Spinal cord (tissue), 9 donors: ENCODE measurements at regions not wholly inside any gene's neighbourhood (a gene's known extent, or its start where the extent isn't known, plus 50 kb on each side); places are given as distances from the start of the nearest gene placed in this dataset.

Source experiments
- DNase-seq, 6 donors: peaks; one replicate each; pipeline versions ENCODE4 v3.0.0 to v3.0.0-alpha.2; 2013 to 2015; ENCODE audit warnings: low spot score in 6 of 6, low read depth in 4 of 6
- H3K27ac ChIP-seq: one replicate; pipeline ENCODE4 v1.5.1; 2013; ENCODE audit warnings: low read depth, low read length, control low read depth
- H3K27me3 ChIP-seq: one replicate; pipeline ENCODE4 v1.6.1; 2013; ENCODE audit warnings: low read length; ENCODE audit not compliant: control insufficient read depth, insufficient read depth
- H3K36me3 ChIP-seq: one replicate; pipeline ENCODE4 v1.6.1; 2013; ENCODE audit warnings: low read length; ENCODE audit not compliant: control insufficient read depth, insufficient read depth
- H3K4me1 ChIP-seq: one replicate; pipeline ENCODE4 v1.6.1; 2013; ENCODE audit warnings: low read length; ENCODE audit not compliant: control insufficient read depth, insufficient read depth
- H3K4me3 ChIP-seq: one replicate; pipeline ENCODE4 v1.5.1; 2013; ENCODE audit warnings: low read depth, low read length, control low read depth
- H3K9me3 ChIP-seq: one replicate; pipeline ENCODE4 v1.6.1; 2013; ENCODE audit warnings: low read length; ENCODE audit not compliant: control insufficient read depth, insufficient read depth
- WGBS: methylation state at CpG from one replicate; pipeline ENCODE4 v1.1.5; 2013; ENCODE audit warnings: missing lambda C conversion rate; ENCODE audit not compliant: insufficient coverage; 5-methylcytosine and 5-hydroxymethylcytosine counted together
- donor health status: healthy.

GRCh38 chr10:129025787-129026186, 441.3 kb upstream of the MGMT start:
- Histone ChIP-seq H3K4me1 (peaks cover 23% of the 10 kb centered on the region), H3K4me3 (no peak overlapping the region), H3K27ac (no peak overlapping the region), H3K9me3 (no peaks in the 10 kb centered on the region), H3K27me3 (peaks cover 24% of the 10 kb centered on the region), H3K36me3 (no peaks in the 10 kb centered on the region)
- no peak for DNase-seq
- WGBS, result 79% methylated on average over 9 of the region's 10 CpGs

- H3K4me3 ChIP-seq, result no peak overlapping the region
- no peak overlapping the region for H3K27ac ChIP-seq
- WGBS, result no CpG with 5 or more reads among the region's 5 CpGs
- no peaks in the 10 kb centered on the region for H3K36me3 ChIP-seq
- H3K27me3 ChIP-seq, result peaks cover 30% of the 10 kb centered on the region
- H3K9me3 ChIP-seq, result no peaks in the 10 kb centered on the region
- DNase-seq, result peak in 1 of 6 donors; percentile 86
- peaks cover 11% of the 10 kb centered on the region for H3K4me1 ChIP-seq
These were observed 439.1 kb upstream of the MGMT start for GRCh38 chr10:129027906-129028305.

GRCh38 chr10:129028451-129028850, 438.6 kb upstream of the MGMT start:
- Histone ChIP-seq H3K4me3 (no peak overlapping the region), H3K27ac (no peak overlapping the region), H3K4me1 (peaks cover 16% of the 10 kb centered on the region), H3K27me3 (peaks cover 35% of the 10 kb centered on the region), H3K9me3 (no peaks in the 10 kb centered on the region), H3K36me3 (no peaks in the 10 kb centered on the region)
- WGBS, result no CpG with 5 or more reads among the region's 7 CpGs
- DNase-seq, result peak in 1 of 6 donors; percentile 52

GRCh38 chr10:129029051-129029450, 438.0 kb upstream of the MGMT start:
- H3K27ac ChIP-seq, result no peak overlapping the region
- peaks cover 19% of the 10 kb centered on the region for H3K4me1 ChIP-seq
- H3K9me3 ChIP-seq, result no peaks in the 10 kb centered on the region
- H3K4me3 ChIP-seq, result no peak overlapping the region
- DNase-seq, result peak in 1 of 6 donors; percentile 76
- no peaks in the 10 kb centered on the region for H3K36me3 ChIP-seq
- 33% methylated on average over 5 of the region's 9 CpGs for WGBS
- peaks cover 41% of the 10 kb centered on the region for H3K27me3 ChIP-seq

GRCh38 chr10:129029851-129030602, 437.0 kb upstream of the MGMT start:
- no peaks in the 10 kb centered on the region for H3K36me3 ChIP-seq
- H3K4me3 ChIP-seq, result no peak overlapping the region
- H3K9me3 ChIP-seq, result no peaks in the 10 kb centered on the region
- WGBS, result 86% methylated on average over 10 of the region's 14 CpGs
- H3K27me3 ChIP-seq, result peaks cover 48% of the 10 kb centered on the region
- DNase-seq, result peak in 1 of 6 donors; percentile 47
- no peak overlapping the region for H3K27ac ChIP-seq
- H3K4me1 ChIP-seq, result peaks cover 16% of the 10 kb centered on the region

GRCh38 chr10:129030603-129030895, 436.5 kb upstream of the MGMT start:
- Histone ChIP-seq H3K4me1 (peaks cover 13% of the 10 kb centered on the region), H3K27me3 (peaks cover 45% of the 10 kb centered on the region), H3K9me3 (no peaks in the 10 kb centered on the region), H3K27ac (no peak overlapping the region), H3K36me3 (no peaks in the 10 kb centered on the region), H3K4me3 (no peak overlapping the region)
- WGBS, result 76% methylated on average over 3 of the region's 14 CpGs
- DNase-seq, result no peak

GRCh38 chr10:129030996-129031843, 435.8 kb upstream of the MGMT start:
- H3K4me1 ChIP-seq, result peaks cover 9% of the 10 kb centered on the region
- WGBS, result 3% methylated on average over 8 of the region's 21 CpGs

GRCh38 chr10:129031844-129032150, 435.2 kb upstream of the MGMT start:
- Histone ChIP-seq H3K36me3 (no peaks in the 10 kb centered on the region), H3K4me3 (no peak overlapping the region), H3K4me1 (peaks cover 9% of the 10 kb centered on the region), H3K9me3 (no peaks in the 10 kb centered on the region), H3K27ac (no peak overlapping the region), H3K27me3 (peaks cover 44% of the 10 kb centered on the region)
- no peak for DNase-seq
- 0% methylated on average over 1 of the region's 2 CpGs for WGBS

More at GRCh38 chr10:129030996-129031843, 435.8 kb upstream of the MGMT start:
- Histone ChIP-seq H3K27ac (no peak overlapping the region), H3K4me3 (no peak overlapping the region), H3K27me3 (peaks cover 44% of the 10 kb centered on the region), H3K36me3 (no peaks in the 10 kb centered on the region), H3K9me3 (no peaks in the 10 kb centered on the region)
- DNase-seq, result peak in 2 of 6 donors; percentile 83 to 95

GRCh38 chr10:129032372-129033313, 434.4 kb upstream of the MGMT start:
- WGBS, result 38% methylated on average over 15 of the region's 28 CpGs
- no peaks in the 10 kb centered on the region for H3K36me3 ChIP-seq
- peaks cover 9% of the 10 kb centered on the region for H3K4me1 ChIP-seq
- no peaks in the 10 kb centered on the region for H3K9me3 ChIP-seq
- peaks cover 44% of the 10 kb centered on the region for H3K27me3 ChIP-seq
- DNase-seq, result peak in 1 of 6 donors; percentile 83
- no peak overlapping the region for H3K27ac ChIP-seq
- H3K4me3 ChIP-seq, result no peak overlapping the region
